DMS79 treated with DMSO at 0.1 percent for 48 hours (cell line): ENCODE measurements at regions not wholly inside any gene's neighbourhood (a gene's known extent, or its start where the extent isn't known, plus 50 kb on each side); places are given as distances from the start of the nearest gene placed in this dataset.
"Not testable (repeated sequence)": the region's sequence is repeated elsewhere in the genome, so short reads cannot be mapped to it uniquely, and the experiment has no call there.

Source experiments
- DNase-seq: peaks from one replicate; lab custom pipeline; 2025; lab: John Stamatoyannopoulos, UW

GRCh38 chr14:56351861-56352260, 227.7 kb upstream of the TMEM260 start:
- no peak for DNase-seq

- DNase-seq = no peak
Observed at GRCh38 chr14:56352999-56353398, 226.6 kb upstream of the TMEM260 start.

- DNase-seq = no peak
Observed at GRCh38 chr14:56357428-56357827, 222.2 kb upstream of the TMEM260 start.

GRCh38 chr14:56358275-56358674, 221.3 kb upstream of the TMEM260 start:
- no peak for DNase-seq

GRCh38 chr14:56358851-56359614, 220.6 kb upstream of the TMEM260 start:
- no peak for DNase-seq

GRCh38 chr14:56365663-56366062, 213.9 kb upstream of the TMEM260 start:
- DNase-seq = not testable (repeated sequence)

GRCh38 chr14:56367416-56367815, 212.2 kb upstream of the TMEM260 start:
- DNase-seq = no peak

- no peak for DNase-seq
Observed at GRCh38 chr14:56371737-56372136, 207.9 kb upstream of the TMEM260 start.

GRCh38 chr14:56374421-56374820, 205.2 kb upstream of the TMEM260 start:
- no peak for DNase-seq

GRCh38 chr14:56378046-56378445, 201.6 kb upstream of the TMEM260 start:
- DNase-seq = no peak

GRCh38 chr14:56378475-56378877, 201.1 kb upstream of the TMEM260 start:
- no peak for DNase-seq

GRCh38 chr14:56379956-56380355, 199.6 kb upstream of the TMEM260 start:
- DNase-seq = no peak

GRCh38 chr14:56386024-56386423, 193.6 kb upstream of the TMEM260 start:
- DNase-seq = no peak

GRCh38 chr14:56390859-56391258, 188.7 kb upstream of the TMEM260 start:
- DNase-seq = no peak

GRCh38 chr14:56394826-56395530, 184.6 kb upstream of the TMEM260 start:
- no peak for DNase-seq

- no peak for DNase-seq
Observed at GRCh38 chr14:56400109-56400825, 179.3 kb upstream of the TMEM260 start.

GRCh38 chr14:56412468-56413434, 166.8 kb upstream of the TMEM260 start:
- DNase-seq = no peak

- DNase-seq = no peak
Observed at GRCh38 chr14:56413721-56414120, 165.9 kb upstream of the TMEM260 start.

- DNase-seq = no peak
Observed at GRCh38 chr14:56414236-56414635, 165.4 kb upstream of the TMEM260 start.

- no peak for DNase-seq
Observed at GRCh38 chr14:56416213-56416612, 163.4 kb upstream of the TMEM260 start.

GRCh38 chr14:56417173-56417572, 162.4 kb upstream of the TMEM260 start:
- DNase-seq = no peak

GRCh38 chr14:56419750-56420149, 159.8 kb upstream of the TMEM260 start:
- DNase-seq = no peak
